ENCODE measurements at regions not wholly inside any gene's neighbourhood (a gene's known extent, or its start where the extent isn't known, plus 50 kb on each side); places are given as distances from the start of the nearest gene placed in this dataset.

GRCh38 chr3:167958141-167958540, 137.6 kb downstream of the GOLIM4 start:
- no peak for ATAC-seq
- H3K27ac Mint-ChIP-seq, result no peak overlapping the region
- H3K36me3 Mint-ChIP-seq, result no peaks in the 10 kb centered on the region
- DNase-seq (ENCODE audit: low spot score in 2 of 2), result no peak
- H3K9me3 Mint-ChIP-seq, result no peaks in the 10 kb centered on the region

GRCh38 chr3:167952969-167953368, 142.8 kb downstream of the GOLIM4 start:
- no peak overlapping the region for H3K27ac Mint-ChIP-seq
- H3K9me3 Mint-ChIP-seq, result peaks cover 0 to 3% of the 10 kb centered on the region in 2 donors
- ATAC-seq (no peak), DNase-seq (ENCODE audit: low spot score in 2 of 2) (no peak)
- no peaks in the 10 kb centered on the region for H3K36me3 Mint-ChIP-seq

- peaks cover 0 to 3% of the 10 kb centered on the region in 2 donors for H3K9me3 Mint-ChIP-seq
- no peak for DNase-seq (ENCODE audit: low spot score in 2 of 2)
- ATAC-seq, result no peak
- no peaks in the 10 kb centered on the region for H3K36me3 Mint-ChIP-seq
- no peak overlapping the region for H3K27ac Mint-ChIP-seq
These were observed 145.5 kb downstream of the GOLIM4 start for GRCh38 chr3:167950212-167950611.

GRCh38 chr3:167941234-167941995, 154.3 kb downstream of the GOLIM4 start:
- H3K9me3 Mint-ChIP-seq, result no peaks in the 10 kb centered on the region
- ATAC-seq, result no peak
- no peak overlapping the region for H3K27ac Mint-ChIP-seq
- no peak for DNase-seq (ENCODE audit: low spot score in 2 of 2)
- H3K36me3 Mint-ChIP-seq, result no peaks in the 10 kb centered on the region

GRCh38 chr3:167940241-167940640, 155.5 kb downstream of the GOLIM4 start:
- Mint-ChIP-seq H3K9me3 (no peaks in the 10 kb centered on the region), H3K27ac (no peak overlapping the region)
- ATAC-seq, result no peak

GRCh38 chr3:167938516-167938915, 157.2 kb downstream of the GOLIM4 start:
- no peaks in the 10 kb centered on the region for H3K36me3 Mint-ChIP-seq
- ATAC-seq, result no peak

More at GRCh38 chr3:167940241-167940640, 155.5 kb downstream of the GOLIM4 start:
- H3K36me3 Mint-ChIP-seq, result no peaks in the 10 kb centered on the region
- DNase-seq (ENCODE audit: low spot score in 2 of 2), result no peak

GRCh38 chr3:167936019-167936418, 159.7 kb downstream of the GOLIM4 start:
- Mint-ChIP-seq H3K36me3 (no peaks in the 10 kb centered on the region), H3K27ac (no peak overlapping the region), H3K9me3 (no peaks in the 10 kb centered on the region)
- DNase-seq (ENCODE audit: low spot score in 2 of 2) (no peak), ATAC-seq (no peak)

More at GRCh38 chr3:167938516-167938915, 157.2 kb downstream of the GOLIM4 start:
- DNase-seq (ENCODE audit: low spot score in 2 of 2), result no peak
- Mint-ChIP-seq H3K9me3 (no peaks in the 10 kb centered on the region), H3K27ac (no peak overlapping the region)

- Mint-ChIP-seq H3K27ac (no peak overlapping the region), H3K36me3 (no peaks in the 10 kb centered on the region), H3K9me3 (peaks cover 0 to 3% of the 10 kb centered on the region in 2 donors)
- ATAC-seq (no peak), DNase-seq (ENCODE audit: low spot score in 2 of 2) (no peak)
These were observed 165.3 kb downstream of the GOLIM4 start for GRCh38 chr3:167930453-167930852.

- H3K36me3 Mint-ChIP-seq, result no peaks in the 10 kb centered on the region
- H3K9me3 Mint-ChIP-seq, result peaks cover 0 to 3% of the 10 kb centered on the region in 2 donors
- ATAC-seq, result no peak
- no peak overlapping the region for H3K27ac Mint-ChIP-seq
- no peak for DNase-seq (ENCODE audit: low spot score in 2 of 2)
These were observed 165.8 kb downstream of the GOLIM4 start for GRCh38 chr3:167929968-167930367.

- no peaks in the 10 kb centered on the region for H3K36me3 Mint-ChIP-seq
- ATAC-seq (no peak), DNase-seq (ENCODE audit: low spot score in 2 of 2) (no peak)
- H3K9me3 Mint-ChIP-seq, result peaks cover 0 to 3% of the 10 kb centered on the region in 2 donors
- H3K27ac Mint-ChIP-seq, result no peak overlapping the region
These were observed 167.3 kb downstream of the GOLIM4 start for GRCh38 chr3:167928381-167928780.

GRCh38 chr3:167920747-167921146, 175.0 kb downstream of the GOLIM4 start:
- ATAC-seq, result no peak
- H3K9me3 Mint-ChIP-seq, result no peaks in the 10 kb centered on the region

GRCh38 chr3:167919590-167919989, 176.1 kb downstream of the GOLIM4 start:
- Mint-ChIP-seq H3K27ac (no peak overlapping the region), H3K36me3 (no peaks in the 10 kb centered on the region), H3K9me3 (no peaks in the 10 kb centered on the region)
- no peak for DNase-seq (ENCODE audit: low spot score in 2 of 2)
- ATAC-seq, result no peak

More at GRCh38 chr3:167920747-167921146, 175.0 kb downstream of the GOLIM4 start:
- no peaks in the 10 kb centered on the region for H3K36me3 Mint-ChIP-seq
- no peak for DNase-seq (ENCODE audit: low spot score in 2 of 2)
- no peak overlapping the region for H3K27ac Mint-ChIP-seq

GRCh38 chr3:167918686-167919085, 177.0 kb downstream of the GOLIM4 start:
- Mint-ChIP-seq H3K9me3 (no peaks in the 10 kb centered on the region), H3K27ac (no peak overlapping the region), H3K36me3 (no peaks in the 10 kb centered on the region)
- DNase-seq (ENCODE audit: low spot score in 2 of 2) (no peak), ATAC-seq (no peak)

- DNase-seq (ENCODE audit: low spot score in 2 of 2) (no peak), ATAC-seq (no peak)
- no peak overlapping the region for H3K27ac Mint-ChIP-seq
- H3K9me3 Mint-ChIP-seq, result no peaks in the 10 kb centered on the region
- H3K36me3 Mint-ChIP-seq, result no peaks in the 10 kb centered on the region
These were observed 177.6 kb downstream of the GOLIM4 start for GRCh38 chr3:167918008-167918596.

- Mint-ChIP-seq H3K36me3 (no peaks in the 10 kb centered on the region), H3K27ac (no peak overlapping the region), H3K9me3 (no peaks in the 10 kb centered on the region)
- ATAC-seq (no peak), DNase-seq (ENCODE audit: low spot score in 2 of 2) (no peak)
These were observed 177.8 kb downstream of the SERPINI1 start for GRCh38 chr3:167913219-167913835.

- H3K36me3 Mint-ChIP-seq, result no peaks in the 10 kb centered on the region
- no peaks in the 10 kb centered on the region for H3K9me3 Mint-ChIP-seq
- H3K27ac Mint-ChIP-seq, result no peak overlapping the region
- ATAC-seq (no peak), DNase-seq (ENCODE audit: low spot score in 2 of 2) (no peak)
These were observed 174.4 kb downstream of the SERPINI1 start for GRCh38 chr3:167909952-167910351.

GRCh38 chr3:167909504-167909896, 174.0 kb downstream of the SERPINI1 start:
- no peak for ATAC-seq
- H3K27ac Mint-ChIP-seq, result no peak overlapping the region
- no peaks in the 10 kb centered on the region for H3K9me3 Mint-ChIP-seq
- DNase-seq (ENCODE audit: low spot score in 2 of 2), result no peak
- H3K36me3 Mint-ChIP-seq, result no peaks in the 10 kb centered on the region
